GM13977 (cell line): ENCODE measurements at regions not wholly inside any gene's neighbourhood (a gene's known extent, or its start where the extent isn't known, plus 50 kb on each side); places are given as distances from the start of the nearest gene placed in this dataset.

Experiments used
- DNase-seq: peaks from one replicate; pipeline ENCODE4 v3.0.0; 2012; ENCODE audit warnings: low spot score
- in situ Hi-C: fragments of 300-500 bp; cut with MboI; formaldehyde crosslinking; loops from one replicate; pipeline ENCODE4 v1.12.0; 2022; ENCODE audit warnings: low sequenced_read_pairs, low pct_unique_long_range_greater_than_20kb, mixed read lengths, inconsistent platforms; ENCODE audit not compliant: unreplicated experiment
- TF ChIP-seq, protein P1 (sequence below): IDR thresholded peaks from 2 replicates; pipeline ENCODE4 v1.5.1; 2012; ENCODE audit warnings: mild to moderate bottlenecking, control low read depth; ENCODE audit not compliant: insufficient read depth; ENCODE audit errors: extremely low read depth, missing control alignments

DNA sequence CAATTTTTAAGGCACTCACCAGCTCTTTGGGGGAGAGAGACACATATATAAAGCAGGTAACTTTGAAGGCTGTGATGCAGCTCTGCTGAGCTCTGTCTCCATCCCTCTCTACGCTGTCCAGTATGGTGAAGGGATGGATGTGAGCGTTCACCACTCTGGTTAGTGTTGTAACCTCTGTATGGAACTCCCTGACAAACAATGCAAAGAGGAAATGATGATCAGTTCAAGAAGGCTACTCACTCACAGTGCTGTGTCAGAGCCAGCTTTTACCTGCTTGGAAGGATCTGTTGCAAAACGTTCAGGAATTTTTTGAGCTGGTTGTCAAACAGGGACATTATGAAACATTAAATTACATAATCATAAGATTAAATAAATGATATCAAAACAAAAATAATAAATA, 90.8 kb upstream of the SLC10A2 start:
- TF ChIP-seq, protein P1, sequence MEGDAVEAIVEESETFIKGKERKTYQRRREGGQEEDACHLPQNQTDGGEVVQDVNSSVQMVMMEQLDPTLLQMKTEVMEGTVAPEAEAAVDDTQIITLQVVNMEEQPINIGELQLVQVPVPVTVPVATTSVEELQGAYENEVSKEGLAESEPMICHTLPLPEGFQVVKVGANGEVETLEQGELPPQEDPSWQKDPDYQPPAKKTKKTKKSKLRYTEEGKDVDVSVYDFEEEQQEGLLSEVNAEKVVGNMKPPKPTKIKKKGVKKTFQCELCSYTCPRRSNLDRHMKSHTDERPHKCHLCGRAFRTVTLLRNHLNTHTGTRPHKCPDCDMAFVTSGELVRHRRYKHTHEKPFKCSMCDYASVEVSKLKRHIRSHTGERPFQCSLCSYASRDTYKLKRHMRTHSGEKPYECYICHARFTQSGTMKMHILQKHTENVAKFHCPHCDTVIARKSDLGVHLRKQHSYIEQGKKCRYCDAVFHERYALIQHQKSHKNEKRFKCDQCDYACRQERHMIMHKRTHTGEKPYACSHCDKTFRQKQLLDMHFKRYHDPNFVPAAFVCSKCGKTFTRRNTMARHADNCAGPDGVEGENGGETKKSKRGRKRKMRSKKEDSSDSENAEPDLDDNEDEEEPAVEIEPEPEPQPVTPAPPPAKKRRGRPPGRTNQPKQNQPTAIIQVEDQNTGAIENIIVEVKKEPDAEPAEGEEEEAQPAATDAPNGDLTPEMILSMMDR = no peak
- in situ Hi-C loops = no loop called here
- DNase-seq = no peak

DNA sequence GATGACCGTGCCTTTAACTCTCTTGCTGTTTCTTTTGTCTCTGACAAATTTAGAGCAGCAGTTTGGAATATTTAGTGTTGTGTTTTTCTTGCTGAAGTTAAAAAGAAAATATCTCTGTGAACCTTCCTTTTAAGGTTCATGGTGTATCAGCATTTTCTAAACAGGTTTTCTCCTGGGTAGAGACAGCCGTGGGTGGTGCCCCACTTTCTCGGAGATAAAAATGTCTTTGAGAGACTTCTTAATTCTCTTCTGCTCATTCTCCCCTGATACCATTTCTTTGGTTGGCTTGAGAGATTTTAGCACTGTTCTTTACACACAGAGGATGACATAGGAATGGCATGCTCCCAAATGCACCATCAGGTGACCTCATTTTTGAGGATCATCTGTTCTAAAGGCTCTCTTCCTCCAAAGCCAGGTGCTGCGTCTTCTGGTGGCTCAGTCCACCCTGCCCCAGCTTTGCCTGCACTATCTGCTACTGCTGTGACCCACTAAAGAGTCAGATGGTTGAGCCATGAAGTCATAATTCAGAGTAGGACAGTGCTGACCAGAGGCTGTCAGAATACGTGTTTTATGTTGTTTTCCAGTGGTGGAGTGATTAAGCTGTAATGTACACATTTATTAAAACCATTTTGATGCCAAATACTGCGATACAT, 90.3 kb upstream of the SLC10A2 start:
- TF ChIP-seq, protein P1 = no peak
- DNase-seq = no peak
- in situ Hi-C loops = no loop called here

DNA sequence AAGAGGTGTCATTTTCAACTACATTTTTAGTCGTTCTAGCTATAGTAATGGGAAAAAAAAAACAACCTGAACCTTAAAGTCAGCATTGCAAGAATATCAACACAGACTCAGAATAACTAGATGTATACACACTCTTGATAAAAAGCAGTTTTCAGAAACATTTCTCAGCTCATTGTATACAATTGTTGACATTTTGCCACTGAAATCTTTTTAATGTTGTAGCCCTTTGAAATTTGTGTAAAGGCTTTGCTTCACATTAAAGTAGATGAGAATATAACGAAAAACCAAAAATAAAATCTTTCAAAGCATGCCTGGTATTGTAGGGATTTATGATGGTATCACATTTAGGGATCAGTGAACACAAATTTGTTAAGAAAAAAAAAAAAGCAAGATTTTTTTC, 87.2 kb upstream of the SLC10A2 start:
- DNase-seq = no peak
- in situ Hi-C loops = no loop called here
- TF ChIP-seq, protein P1 = no peak

DNA sequence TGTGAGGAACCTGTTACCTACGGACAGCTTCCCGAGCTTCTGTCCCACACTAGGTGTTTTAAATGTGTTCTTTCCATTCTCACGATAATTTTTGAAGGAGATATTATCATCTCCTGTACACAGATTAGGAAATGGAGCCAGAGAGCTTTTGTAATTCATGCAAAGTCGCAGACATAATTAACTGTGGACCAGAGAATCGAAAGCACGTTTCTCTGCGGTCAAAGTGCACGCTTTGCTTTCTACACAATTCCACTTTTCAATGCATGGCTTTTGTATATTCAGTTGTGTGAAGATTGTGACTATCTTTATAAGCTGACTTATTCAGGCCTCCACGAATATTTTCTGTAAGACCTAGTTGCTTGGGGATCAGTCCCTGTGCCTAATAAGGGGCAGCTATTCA, 81.7 kb upstream of the SLC10A2 start:
- DNase-seq = no peak
- in situ Hi-C loops = loop anchor here (10.0 kb wide), 1 partner anchor 233 kb away; no protein-coding TSS in a partner anchor
- TF ChIP-seq, protein P1 = no peak

DNA sequence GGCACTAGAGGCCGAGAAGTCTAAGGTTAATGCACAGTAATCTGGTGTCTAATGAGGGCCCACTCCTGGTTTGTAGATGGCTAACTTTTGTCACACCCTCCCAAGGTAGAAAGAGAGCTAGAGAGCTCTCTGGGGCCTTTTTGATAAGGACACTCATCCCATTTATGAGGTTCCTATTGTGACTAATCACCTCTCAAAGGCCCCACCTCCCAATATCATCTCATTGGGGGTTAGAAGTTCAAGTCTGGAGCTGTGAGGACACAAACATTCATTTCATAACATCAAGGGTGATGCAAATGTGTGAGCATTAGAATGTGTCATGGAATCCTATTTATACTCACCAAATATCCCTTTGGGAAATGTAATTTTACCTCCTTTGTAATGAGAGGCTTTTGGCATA, 79.2 kb upstream of the SLC10A2 start:
- DNase-seq = no peak

DNA sequence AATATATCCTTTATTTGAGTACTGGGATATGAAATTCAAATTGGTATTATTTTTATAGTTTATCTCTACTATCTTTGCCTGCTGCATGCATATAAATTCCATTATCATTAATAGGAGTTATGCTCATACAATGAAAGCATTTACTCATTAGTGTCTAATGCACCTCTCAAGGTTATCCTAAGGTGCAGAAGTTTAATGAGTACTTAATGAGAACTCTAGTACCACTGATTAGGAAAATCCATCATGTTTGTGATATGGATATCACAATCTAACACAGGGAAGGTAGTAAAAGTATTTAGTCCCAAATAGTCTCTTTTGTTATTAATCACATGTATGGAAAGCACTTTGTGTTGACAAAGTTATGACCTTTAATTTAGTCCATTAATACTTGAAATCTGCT, 77.2 kb upstream of the SLC10A2 start:
- in situ Hi-C loops = loop anchor here (10.0 kb wide), 1 partner anchor 229 kb away; no protein-coding TSS in a partner anchor
- DNase-seq = no peak
- TF ChIP-seq, protein P1 = no peak

More for the DNA sequence above, 79.2 kb upstream of the SLC10A2 start:
- in situ Hi-C loops = loop anchor here (10.0 kb wide), 1 partner anchor 231 kb away; no protein-coding TSS in a partner anchor
- TF ChIP-seq, protein P1 = no peak
